HG03469 (cell line): ENCODE measurements at regions not wholly inside any gene's neighbourhood (a gene's known extent, or its start where the extent isn't known, plus 50 kb on each side); places are given as distances from the start of the nearest gene placed in this dataset.
"Not testable (repeated sequence)": the region's sequence is repeated elsewhere in the genome, so short reads cannot be mapped to it uniquely, and the experiment has no call there.

Source experiments
- ATAC-seq: cut with Tn5 transposase; IDR thresholded peaks from one replicate; pipeline ENCODE4 v1.9.1; 2021; ENCODE audit warnings: mild to moderate bottlenecking, moderate library complexity, moderate number of reproducible peaks; ENCODE audit not compliant: unreplicated experiment

- no peak for ATAC-seq
Observed at GRCh38 chr1:58966103-58966916, 182.5 kb upstream of the JUN start.

- ATAC-seq: no peak
Observed at GRCh38 chr1:58966917-58967740, 183.3 kb upstream of the JUN start.

- peak; percentile 80 for ATAC-seq
Observed at GRCh38 chr1:58968360-58968952, 184.6 kb upstream of the JUN start.

GRCh38 chr1:58969176-58969575, 185.3 kb upstream of the JUN start:
- ATAC-seq: not testable (repeated sequence)

- no peak for ATAC-seq
Observed at GRCh38 chr1:58971629-58972140, 187.8 kb upstream of the JUN start.

GRCh38 chr1:58975888-58976287, 192.0 kb upstream of the JUN start:
- ATAC-seq: no peak

- no peak for ATAC-seq
Observed at GRCh38 chr1:58976294-58976693, 192.4 kb upstream of the JUN start.

- ATAC-seq: no peak
Observed at GRCh38 chr1:58977598-58977997, 193.8 kb upstream of the JUN start.

- ATAC-seq: no peak
Observed at GRCh38 chr1:58978096-58978495, 194.2 kb upstream of the JUN start.

- no peak for ATAC-seq
Observed at GRCh38 chr1:58979086-58979485, 195.2 kb upstream of the JUN start.

GRCh38 chr1:58979677-58980076, 195.8 kb upstream of the JUN start:
- ATAC-seq: no peak

GRCh38 chr1:58981392-58981791, 197.5 kb upstream of the JUN start:
- no peak for ATAC-seq

GRCh38 chr1:58982259-58982998, 198.6 kb upstream of the JUN start:
- no peak for ATAC-seq

- no peak for ATAC-seq
Observed at GRCh38 chr1:58983162-58983561, 199.3 kb upstream of the JUN start.

- no peak for ATAC-seq
Observed at GRCh38 chr1:58983633-58984245, 199.9 kb upstream of the JUN start.

GRCh38 chr1:58986996-58987767, 203.3 kb upstream of the JUN start:
- ATAC-seq: no peak

- no peak for ATAC-seq
Observed at GRCh38 chr1:58988752-58989151, 204.9 kb upstream of the JUN start.

- ATAC-seq: no peak
Observed at GRCh38 chr1:58989845-58990244, 206.0 kb upstream of the JUN start.

- no peak for ATAC-seq
Observed at GRCh38 chr1:58991305-58991704, 207.5 kb upstream of the JUN start.

- ATAC-seq: no peak
Observed at GRCh38 chr1:58992643-58993042, 208.8 kb upstream of the JUN start.
